DMS53 (cell line): ENCODE measurements at regions not wholly inside any gene's neighbourhood (a gene's known extent, or its start where the extent isn't known, plus 50 kb on each side); places are given as distances from the start of the nearest gene placed in this dataset.
A peak's percentile ranks its signal among the peaks of the same experiment; 100 is the strongest.
"Not testable (repeated sequence)": the region's sequence is repeated elsewhere in the genome, so short reads cannot be mapped to it uniquely, and the experiment has no call there.

Experiments used
- DNase-seq: peaks from one replicate; lab custom pipeline; 2025; lab: John Stamatoyannopoulos, UW

- no peak for DNase-seq
Observed at GRCh38 chr21:18550361-18550760, 146.8 kb upstream of the TMPRSS15 start.

- no peak for DNase-seq
Observed at GRCh38 chr21:18553786-18554185, 150.2 kb upstream of the TMPRSS15 start.

- not testable (repeated sequence) for DNase-seq
Observed at GRCh38 chr21:18567770-18568169, 164.2 kb upstream of the TMPRSS15 start.

- no peak for DNase-seq
Observed at GRCh38 chr21:18588001-18588662, 184.5 kb upstream of the TMPRSS15 start.

GRCh38 chr21:18601146-18601545 is 197.6 kb upstream of the TMPRSS15 start:
- DNase-seq = no peak

- DNase-seq = no peak
Observed at GRCh38 chr21:18602711-18603110, 199.1 kb upstream of the TMPRSS15 start.

GRCh38 chr21:18603261-18603660 is 199.7 kb upstream of the TMPRSS15 start:
- DNase-seq = no peak

- DNase-seq = no peak
Observed at GRCh38 chr21:18603980-18604379, 200.4 kb upstream of the TMPRSS15 start.

- peak; percentile 39 for DNase-seq
Observed at GRCh38 chr21:18608226-18608625, 204.6 kb upstream of the TMPRSS15 start.

GRCh38 chr21:18614303-18614702 is 210.7 kb upstream of the TMPRSS15 start:
- no peak for DNase-seq

GRCh38 chr21:18617291-18617690 is 213.7 kb upstream of the TMPRSS15 start:
- DNase-seq = no peak

- DNase-seq = no peak
Observed at GRCh38 chr21:18620436-18620835, 216.9 kb upstream of the TMPRSS15 start.

GRCh38 chr21:18622383-18622782 is 218.8 kb upstream of the TMPRSS15 start:
- no peak for DNase-seq

- DNase-seq = no peak
Observed at GRCh38 chr21:18630446-18630845, 226.9 kb upstream of the TMPRSS15 start.

- DNase-seq = no peak
Observed at GRCh38 chr21:18636897-18637296, 233.3 kb upstream of the TMPRSS15 start.

GRCh38 chr21:18646116-18646515 is 242.5 kb upstream of the TMPRSS15 start:
- DNase-seq = no peak

GRCh38 chr21:18655931-18656330 is 252.3 kb upstream of the TMPRSS15 start:
- DNase-seq = no peak

GRCh38 chr21:18661842-18662241 is 258.3 kb upstream of the TMPRSS15 start:
- no peak for DNase-seq

GRCh38 chr21:18663663-18664062 is 260.1 kb upstream of the TMPRSS15 start:
- DNase-seq = no peak

GRCh38 chr21:18666725-18667124 is 263.1 kb upstream of the TMPRSS15 start:
- DNase-seq = no peak

GRCh38 chr21:18673789-18674188 is 270.2 kb upstream of the TMPRSS15 start:
- no peak for DNase-seq

- DNase-seq = no peak
Observed at GRCh38 chr21:18677632-18678031, 274.0 kb upstream of the TMPRSS15 start.

GRCh38 chr21:18705971-18706370 is 302.4 kb upstream of the TMPRSS15 start:
- DNase-seq = no peak

- DNase-seq = no peak
Observed at GRCh38 chr21:18711662-18712061, 308.1 kb upstream of the TMPRSS15 start.
